Nephron progenitor cell (in vitro differentiated cells): ENCODE measurements at regions not wholly inside any gene's neighbourhood (a gene's known extent, or its start where the extent isn't known, plus 50 kb on each side); places are given as distances from the start of the nearest gene placed in this dataset.
"Not testable (repeated sequence)": the region's sequence is repeated elsewhere in the genome, so short reads cannot be mapped to it uniquely, and the experiment has no call there.

Experiments
- DNase-seq: peaks from one replicate; pipeline ENCODE4 v3.0.0; 2021
- H3K27ac Mint-ChIP-seq: 2 replicates; pipeline ENCODE4 v1.8.0; 2021; ENCODE audit warnings: mild to moderate bottlenecking, moderate library complexity, mixed read lengths
- H3K27me3 Mint-ChIP-seq: 2 replicates; pipeline ENCODE4 v1.8.0; 2021; ENCODE audit warnings: mild to moderate bottlenecking, low read depth, mixed read lengths; ENCODE audit not compliant: poor library complexity
- H3K36me3 Mint-ChIP-seq: 2 replicates; pipeline ENCODE4 v1.8.0; 2021; ENCODE audit warnings: low read depth, mixed read lengths
- H3K4me1 Mint-ChIP-seq: 2 replicates; pipeline ENCODE4 v1.8.0; 2021; ENCODE audit warnings: mixed read lengths
- H3K4me3 Mint-ChIP-seq: 2 replicates; pipeline ENCODE4 v1.8.0; 2021; ENCODE audit warnings: mild to moderate bottlenecking, moderate library complexity, mixed read lengths
- H3K9me3 Mint-ChIP-seq: 2 replicates; pipeline ENCODE4 v1.8.0; 2021; ENCODE audit warnings: mild to moderate bottlenecking, moderate library complexity, mixed read lengths
- CTCF ChIP-seq: fragments of 200-600 bp; sonication (generic); IDR thresholded peaks from 2 replicates; pipeline ENCODE4 v1.5.0; 2021; ENCODE audit warnings: antibody characterized with exemption

GRCh38 chr2:78145395-78145996 lies 623.3 kb upstream of the LRRTM4 start:
- no peak for TF ChIP-seq CTCF

GRCh38 chr2:78145997-78146722 lies 624.0 kb upstream of the LRRTM4 start:
- no peak for TF ChIP-seq CTCF
- Mint-ChIP-seq H3K36me3 (no peaks in the 10 kb centered on the region), H3K4me1 (no peaks in the 10 kb centered on the region), H3K4me3 (no peak overlapping the region), H3K9me3 (no peaks in the 10 kb centered on the region), H3K27ac (no peak overlapping the region), H3K27me3 (no peaks in the 10 kb centered on the region)
- DNase-seq = no peak

More at GRCh38 chr2:78145395-78145996, 623.3 kb upstream of the LRRTM4 start:
- no peak overlapping the region for H3K4me3 Mint-ChIP-seq
- DNase-seq = no peak
- no peaks in the 10 kb centered on the region for H3K36me3 Mint-ChIP-seq
- H3K9me3 Mint-ChIP-seq = no peaks in the 10 kb centered on the region
- no peaks in the 10 kb centered on the region for H3K4me1 Mint-ChIP-seq
- H3K27me3 Mint-ChIP-seq = no peaks in the 10 kb centered on the region
- no peak overlapping the region for H3K27ac Mint-ChIP-seq

- H3K27me3 Mint-ChIP-seq = no peaks in the 10 kb centered on the region
- no peaks in the 10 kb centered on the region for H3K4me1 Mint-ChIP-seq
- no peaks in the 10 kb centered on the region for H3K36me3 Mint-ChIP-seq
- H3K27ac Mint-ChIP-seq = no peak overlapping the region
- H3K4me3 Mint-ChIP-seq = no peak overlapping the region
- no peak for DNase-seq
- no peaks in the 10 kb centered on the region for H3K9me3 Mint-ChIP-seq
- no peak for TF ChIP-seq CTCF
Observed at GRCh38 chr2:78147466-78147865, 625.3 kb upstream of the LRRTM4 start.

GRCh38 chr2:78154586-78154985 lies 632.4 kb upstream of the LRRTM4 start:
- no peaks in the 10 kb centered on the region for H3K4me1 Mint-ChIP-seq
- H3K9me3 Mint-ChIP-seq = no peaks in the 10 kb centered on the region
- no peak overlapping the region for H3K4me3 Mint-ChIP-seq
- TF ChIP-seq CTCF = no peak
- H3K36me3 Mint-ChIP-seq = no peaks in the 10 kb centered on the region
- no peak for DNase-seq
- no peak overlapping the region for H3K27ac Mint-ChIP-seq
- H3K27me3 Mint-ChIP-seq = peaks cover 6% of the 10 kb centered on the region

GRCh38 chr2:78162202-78162601 lies 640.0 kb upstream of the LRRTM4 start:
- Mint-ChIP-seq H3K36me3 (no peaks in the 10 kb centered on the region), H3K9me3 (no peaks in the 10 kb centered on the region), H3K27ac (no peak overlapping the region), H3K4me1 (no peaks in the 10 kb centered on the region), H3K27me3 (peaks cover 6% of the 10 kb centered on the region), H3K4me3 (no peak overlapping the region)
- no peak for TF ChIP-seq CTCF
- DNase-seq = no peak

DNA sequence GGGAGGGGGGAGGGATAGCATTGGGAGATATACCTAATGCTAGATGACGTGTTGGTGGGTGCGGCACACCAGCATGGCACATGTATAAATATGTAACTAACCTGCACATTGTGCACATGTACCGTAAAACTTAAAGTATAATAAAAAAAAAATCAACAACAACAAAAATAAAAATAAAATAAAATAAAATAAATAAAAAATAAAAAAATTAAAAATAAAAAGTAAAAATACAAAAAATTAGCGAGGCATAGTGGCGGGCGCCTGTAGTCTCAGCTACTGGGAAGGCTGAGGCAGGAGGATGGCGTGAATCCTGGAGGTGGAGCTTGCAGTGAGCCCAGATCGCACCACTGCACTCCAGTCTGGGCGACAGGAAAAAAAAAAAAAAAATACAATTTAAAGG lies 650.0 kb upstream of the LRRTM4 start:
- not testable (repeated sequence) for H3K36me3 Mint-ChIP-seq, DNase-seq, H3K9me3 Mint-ChIP-seq, H3K27me3 Mint-ChIP-seq, H3K4me1 Mint-ChIP-seq, H3K4me3 Mint-ChIP-seq, H3K27ac Mint-ChIP-seq
